ENCODE measurements at regions not wholly inside any gene's neighbourhood (a gene's known extent, or its start where the extent isn't known, plus 50 kb on each side); places are given as distances from the start of the nearest gene placed in this dataset.

GRCh38 chrX:486325-486724, 99.6 kb upstream of the PPP2R3B start:
- no peak for TF ChIP-seq GABPA (IDR thresholded peaks at IDR 0.05; ENCODE audit: low read depth)
- no peak for TF ChIP-seq YY1 (IDR thresholded peaks at IDR 0.05; ENCODE audit: low read depth)
- no peak for TF ChIP-seq MAX (IDR thresholded peaks at IDR 0.05; ENCODE audit: low read depth)
- TF ChIP-seq CTCF (IDR thresholded peaks at IDR 0.05), result no peak
- TF ChIP-seq TCF12 (IDR thresholded peaks at IDR 0.05), result no peak
- no peak for TF ChIP-seq EP300 (IDR thresholded peaks at IDR 0.05; ENCODE audit: borderline replicate concordance in 1 of 2, low read depth in 1 of 2, low read length in 1 of 2)
- TF ChIP-seq CHD2 (IDR thresholded peaks at IDR 0.05; ENCODE audit: low read length, partially characterized antibody), result no peak
- TF ChIP-seq REST (IDR thresholded peaks at IDR 0.05; ENCODE audit: low read depth, low read length), result no peak
- no peak for TF ChIP-seq JUND (IDR thresholded peaks at IDR 0.05)
- TF ChIP-seq POLR2AphosphoS5 (IDR thresholded peaks at IDR 0.05; ENCODE audit: low read depth, low read length), result no peak
- no peak for TF ChIP-seq RAD21 (IDR thresholded peaks at IDR 0.05; ENCODE audit: low read length)
